Trophoblast cell (in vitro differentiated cells and primary cell): ENCODE measurements at regions not wholly inside any gene's neighbourhood (a gene's known extent, or its start where the extent isn't known, plus 50 kb on each side); places are given as distances from the start of the nearest gene placed in this dataset.
A peak's percentile ranks its signal among the peaks of the same experiment; 100 is the strongest.

ENCODE experiments used
- DNase-seq, 2 donors: peaks; one replicate each; pipeline ENCODE4 v3.0.0-alpha.2; 2016
- H2AFZ ChIP-seq: 2 replicates; pipeline ENCODE4 v1.6.1; 2013; ENCODE audit warnings: low read length, moderate library complexity, mild to moderate bottlenecking; ENCODE audit not compliant: insufficient read depth, poor library complexity
- H2AK5ac ChIP-seq: 2 replicates; pipeline ENCODE4 v1.6.1; 2013; ENCODE audit warnings: mild to moderate bottlenecking, low read length
- H2BK120ac ChIP-seq: 2 replicates; pipeline ENCODE4 v1.6.1; 2013; ENCODE audit warnings: low read length, mild to moderate bottlenecking, moderate library complexity; ENCODE audit not compliant: insufficient read depth, poor library complexity
- H2BK12ac ChIP-seq: 2 replicates; pipeline ENCODE4 v1.6.1; 2013; ENCODE audit warnings: mild to moderate bottlenecking, low read length, moderate library complexity
- H2BK5ac ChIP-seq: 2 replicates; pipeline ENCODE4 v1.6.1; 2013; ENCODE audit warnings: low read length, low read depth, moderate library complexity, mild to moderate bottlenecking; ENCODE audit not compliant: poor library complexity
- H3K14ac ChIP-seq: 2 replicates; pipeline ENCODE4 v1.6.1; 2013; ENCODE audit warnings: mild to moderate bottlenecking, low read length
- H3K18ac ChIP-seq: 2 replicates; pipeline ENCODE4 v1.6.1; 2013; ENCODE audit warnings: mild to moderate bottlenecking, low read length
- H3K23ac ChIP-seq: 2 replicates; pipeline ENCODE4 v1.6.1; 2013; ENCODE audit warnings: low read length
- H3K27ac ChIP-seq: 2 replicates; pipeline ENCODE4 v1.5.1; 2013; ENCODE audit warnings: low read depth, mild to moderate bottlenecking, inconsistent platforms, low read length, moderate library complexity
- H3K27me3 ChIP-seq: 2 replicates; pipeline ENCODE4 v1.6.1; 2013; ENCODE audit warnings: inconsistent platforms, mild to moderate bottlenecking, low read length, moderate library complexity; ENCODE audit not compliant: insufficient read depth
- H3K36me3 ChIP-seq, 2 experiments: 1 replicate in 1 of 2; 2 replicates in 1 of 2; pipeline ENCODE4 v1.6.1; 2013; ENCODE audit warnings: low read length in 2 of 2, mild to moderate bottlenecking in 2 of 2, moderate library complexity in 1 of 2; ENCODE audit not compliant: insufficient read depth in 2 of 2, control insufficient read depth in 1 of 2
- H3K4ac ChIP-seq: 2 replicates; pipeline ENCODE4 v1.6.1; 2013; ENCODE audit warnings: low read depth, mild to moderate bottlenecking, low read length, moderate library complexity
- H3K4me1 ChIP-seq, 2 experiments: 1 replicate in 1 of 2; 2 replicates in 1 of 2; pipeline ENCODE4 v1.6.1; 2013; ENCODE audit warnings: low read length in 2 of 2, mild to moderate bottlenecking in 2 of 2, moderate library complexity in 1 of 2; ENCODE audit not compliant: insufficient read depth in 2 of 2, control insufficient read depth in 1 of 2
- H3K4me2 ChIP-seq: 2 replicates; pipeline ENCODE4 v1.6.1; 2013; ENCODE audit warnings: inconsistent platforms, mild to moderate bottlenecking, low read length, moderate library complexity
- H3K4me3 ChIP-seq: 2 replicates; pipeline ENCODE4 v1.5.1; 2013; ENCODE audit warnings: mild to moderate bottlenecking, low read depth, low read length, inconsistent platforms
- H3K79me1 ChIP-seq: one replicate; pipeline ENCODE4 v1.6.1; 2013; ENCODE audit warnings: low read length
- H3K79me2 ChIP-seq: 2 replicates; pipeline ENCODE4 v1.6.1; 2013; ENCODE audit warnings: low read length, mild to moderate bottlenecking; ENCODE audit not compliant: control insufficient read depth, insufficient read depth, poor library complexity
- H3K9ac ChIP-seq: 2 replicates; pipeline ENCODE4 v1.6.1; 2013; ENCODE audit warnings: mild to moderate bottlenecking, low read length
- H3K9me3 ChIP-seq: 2 replicates; pipeline ENCODE4 v1.6.1; 2013; ENCODE audit warnings: low read depth, mild to moderate bottlenecking, control low read depth, inconsistent platforms, low read length; ENCODE audit not compliant: insufficient read depth
- H4K12ac ChIP-seq: 2 replicates; pipeline ENCODE4 v1.6.1; 2013; ENCODE audit warnings: low read depth, mild to moderate bottlenecking, low read length, moderate library complexity
- H4K8ac ChIP-seq: 2 replicates; pipeline ENCODE4 v1.6.1; 2013; ENCODE audit warnings: low read depth, mild to moderate bottlenecking, low read length, moderate library complexity
- H4K91ac ChIP-seq: one replicate; pipeline ENCODE4 v1.6.1; 2013; ENCODE audit warnings: low read depth, mild to moderate bottlenecking, low read length, moderate library complexity
- WGBS: extraction: QIAGEN DNeasy Blood & Tissue Kit; methylation state at CpG from one replicate; pipeline ENCODE4 v1.1.7; 2013; ENCODE audit warnings: missing lambda C conversion rate; ENCODE audit not compliant: insufficient read length, insufficient coverage; ENCODE audit errors: extremely low coverage; 5-methylcytosine and 5-hydroxymethylcytosine counted together

GRCh38 chr22:27602390-27602789, 199.2 kb downstream of the MN1 start:
- H3K4me1 ChIP-seq = peaks cover 3 to 8% of the 10 kb centered on the region in 2 experiments
- no peaks in the 10 kb centered on the region for H3K36me3 ChIP-seq
- H2AFZ ChIP-seq = no peak overlapping the region
- no peak overlapping the region for H4K8ac ChIP-seq
- no peak overlapping the region for H4K12ac ChIP-seq
- H2BK12ac ChIP-seq = no peak overlapping the region
- WGBS = no CpG with 5 or more reads among the region's 6 CpGs
- DNase-seq = no peak
- H3K27ac ChIP-seq = no peak overlapping the region
- no peak overlapping the region for H2BK120ac ChIP-seq
- no peak overlapping the region for H3K14ac ChIP-seq
- H2BK5ac ChIP-seq = no peak overlapping the region
- H3K79me1 ChIP-seq = peaks cover 2% of the 10 kb centered on the region
- H3K27me3 ChIP-seq = no peaks in the 10 kb centered on the region
- H3K9ac ChIP-seq = no peak overlapping the region
- H3K4ac ChIP-seq = no peak overlapping the region
- H3K23ac ChIP-seq = no peak overlapping the region
- no peak overlapping the region for H2AK5ac ChIP-seq
- no peaks in the 10 kb centered on the region for H3K79me2 ChIP-seq
- H3K4me2 ChIP-seq = no peak overlapping the region
- no peak overlapping the region for H4K91ac ChIP-seq
- H3K4me3 ChIP-seq = no peak overlapping the region
- no peak overlapping the region for H3K18ac ChIP-seq
- H3K9me3 ChIP-seq = no peaks in the 10 kb centered on the region

DNA sequence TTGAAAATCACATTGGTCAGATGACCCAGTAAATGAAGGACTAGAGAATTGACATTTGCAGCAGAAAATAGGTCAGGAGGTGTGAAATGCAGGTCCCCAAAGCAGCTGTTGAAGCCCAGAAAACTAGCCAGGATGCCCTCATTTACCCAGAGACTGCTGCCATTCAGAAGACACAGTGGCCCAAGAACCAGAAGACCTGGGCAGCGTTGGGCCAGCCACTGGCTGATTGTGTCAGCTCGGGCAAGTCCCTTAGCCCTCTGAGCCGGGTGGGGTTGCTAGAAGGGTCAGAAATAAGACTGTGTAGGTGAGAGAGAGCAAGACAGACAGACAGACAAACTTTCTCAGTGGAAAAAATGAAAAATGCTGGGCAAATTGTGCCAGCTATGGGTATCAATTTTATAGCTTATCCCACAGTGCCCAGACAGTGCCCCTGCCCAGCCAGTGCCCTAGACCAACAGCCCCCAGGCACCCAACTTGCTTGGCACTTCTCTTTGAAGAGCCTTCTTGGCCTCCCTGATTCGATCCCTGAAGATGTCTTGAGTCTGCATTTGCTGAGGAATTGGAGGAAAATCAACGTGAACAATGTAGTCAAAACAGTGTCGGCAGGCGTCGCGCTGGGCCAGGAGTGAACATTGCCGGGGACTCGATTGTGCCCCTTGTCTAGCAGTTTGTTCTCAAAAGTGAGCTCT, 198.3 kb downstream of the MN1 start:
- Histone ChIP-seq H3K4ac (no peak overlapping the region), H4K91ac (peak overlapping the region; percentile 1), H4K8ac (no peak overlapping the region), H3K4me1 (peaks cover 3 to 5% of the 10 kb centered on the region in 2 experiments), H3K14ac (no peak overlapping the region), H2AK5ac (no peak overlapping the region), H3K79me2 (no peaks in the 10 kb centered on the region), H3K9me3 (no peaks in the 10 kb centered on the region), H3K18ac (no peak overlapping the region), H2BK5ac (no peak overlapping the region), H3K9ac (no peak overlapping the region), H2BK120ac (no peak overlapping the region), H3K27ac (no peak overlapping the region), H3K79me1 (peaks cover 2% of the 10 kb centered on the region), H3K23ac (no peak overlapping the region), H3K36me3 (no peaks in the 10 kb centered on the region), H4K12ac (no peak overlapping the region), H3K4me2 (peak overlapping the region; percentile 4), H3K27me3 (no peaks in the 10 kb centered on the region), H3K4me3 (no peak overlapping the region), H2AFZ (no peak overlapping the region), H2BK12ac (peak overlapping the region; percentile 25)
- no peak for DNase-seq
- WGBS = no CpG with 5 or more reads among the region's 11 CpGs

DNA sequence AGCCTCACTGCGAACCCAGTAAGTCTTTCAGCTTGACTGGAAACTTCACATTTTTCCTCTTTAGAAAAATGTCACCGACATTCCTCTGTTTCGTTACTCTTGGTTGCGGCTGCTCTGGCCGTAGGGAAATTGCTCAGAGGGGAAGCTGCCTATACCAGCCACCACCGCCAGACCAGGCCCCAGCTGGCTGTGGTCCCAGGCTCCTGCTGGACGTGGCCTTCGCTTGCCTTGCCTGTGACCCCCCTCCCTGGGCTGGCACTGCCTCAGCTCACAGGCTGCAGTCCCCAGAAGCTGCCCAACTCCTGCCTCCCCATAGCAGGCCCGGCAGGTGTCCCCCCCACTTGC, 197.8 kb downstream of the MN1 start:
- no peak overlapping the region for H3K14ac ChIP-seq
- no peak overlapping the region for H2BK5ac ChIP-seq
- DNase-seq = peak in 1 of 2 donors; percentile 72
- H3K27ac ChIP-seq = no peak overlapping the region
- H3K36me3 ChIP-seq = no peaks in the 10 kb centered on the region
- H2AK5ac ChIP-seq = no peak overlapping the region
- H3K4me2 ChIP-seq = peak overlapping the region; percentile 4
- H2BK12ac ChIP-seq = no peak overlapping the region
- peaks cover 2% of the 10 kb centered on the region for H3K79me1 ChIP-seq
- peaks cover 3 to 5% of the 10 kb centered on the region in 2 experiments for H3K4me1 ChIP-seq
- H3K4me3 ChIP-seq = no peak overlapping the region
- WGBS = no CpG with 5 or more reads among the region's 9 CpGs
- H3K79me2 ChIP-seq = no peaks in the 10 kb centered on the region
- no peak overlapping the region for H4K12ac ChIP-seq
- peak overlapping the region; percentile 3 for H4K8ac ChIP-seq
- no peaks in the 10 kb centered on the region for H3K27me3 ChIP-seq
- H3K4ac ChIP-seq = no peak overlapping the region
- no peak overlapping the region for H2AFZ ChIP-seq
- H3K18ac ChIP-seq = no peak overlapping the region
- no peak overlapping the region for H3K9ac ChIP-seq
- H3K23ac ChIP-seq = no peak overlapping the region
- H4K91ac ChIP-seq = no peak overlapping the region
- no peaks in the 10 kb centered on the region for H3K9me3 ChIP-seq
- no peak overlapping the region for H2BK120ac ChIP-seq

DNA sequence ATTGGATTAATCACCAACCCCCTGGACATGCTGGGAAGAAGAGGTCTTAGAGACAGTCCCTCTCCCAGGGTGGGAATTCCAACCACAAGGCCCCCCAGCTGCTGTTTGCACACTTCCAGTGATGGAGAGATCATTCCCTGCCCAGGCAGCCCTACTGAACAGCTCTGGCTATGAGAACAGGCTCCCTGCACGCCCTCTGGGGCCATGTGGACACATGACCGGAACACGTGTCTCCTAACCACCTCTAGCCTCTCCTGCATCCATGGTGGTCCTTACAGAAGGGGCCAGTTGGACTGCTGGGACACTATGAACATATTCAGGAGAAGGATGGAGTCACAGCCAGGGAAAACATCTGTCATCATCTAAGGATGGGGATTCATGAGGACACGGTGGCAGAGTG, 196.2 kb downstream of the MN1 start:
- Histone ChIP-seq H3K4me3 (no peak overlapping the region), H3K79me1 (peaks cover 2% of the 10 kb centered on the region), H3K27ac (no peak overlapping the region), H3K79me2 (no peaks in the 10 kb centered on the region), H4K12ac (no peak overlapping the region), H4K8ac (no peak overlapping the region), H3K4me1 (peaks cover 3 to 5% of the 10 kb centered on the region in 2 experiments), H2AK5ac (no peak overlapping the region), H3K4ac (no peak overlapping the region), H3K27me3 (no peaks in the 10 kb centered on the region), H3K14ac (no peak overlapping the region), H3K23ac (no peak overlapping the region), H2AFZ (no peak overlapping the region), H3K36me3 (no peaks in the 10 kb centered on the region), H3K4me2 (no peak overlapping the region), H3K18ac (no peak overlapping the region), H2BK12ac (no peak overlapping the region), H4K91ac (no peak overlapping the region), H3K9ac (no peak overlapping the region), H3K9me3 (no peaks in the 10 kb centered on the region), H2BK120ac (no peak overlapping the region), H2BK5ac (no peak overlapping the region)
- no CpG with 5 or more reads among the region's 4 CpGs for WGBS
- no peak for DNase-seq
